Hematopoietic multipotent progenitor cell treated with erythropoietin and hydrocortisone succinate and interleukin-3 and kit ligand, for 6 days (in vitro differentiated cells): ENCODE measurements at regions not wholly inside any gene's neighbourhood (a gene's known extent, or its start where the extent isn't known, plus 50 kb on each side); places are given as distances from the start of the nearest gene placed in this dataset.
A peak's percentile ranks its signal among the peaks of the same experiment; 100 is the strongest.

Experiments used
- DNase-seq: peaks from one replicate; pipeline ENCODE4 v3.0.0-alpha.2; 2015

GRCh38 chr3:168342946-168343850 is 247.5 kb upstream of the GOLIM4 start:
- no peak for DNase-seq

- no peak for DNase-seq
Measured at GRCh38 chr3:168341956-168342936, 246.5 kb upstream of the GOLIM4 start.

GRCh38 chr3:168341192-168341815 is 245.6 kb upstream of the GOLIM4 start:
- DNase-seq, result no peak

- DNase-seq, result no peak
Measured at GRCh38 chr3:168338161-168338560, 242.4 kb upstream of the GOLIM4 start.

- DNase-seq, result peak; percentile 32
Measured at GRCh38 chr3:168336276-168336675, 240.6 kb upstream of the GOLIM4 start.

GRCh38 chr3:168333410-168333935 is 237.7 kb upstream of the GOLIM4 start:
- DNase-seq, result no peak

- DNase-seq, result no peak
Measured at GRCh38 chr3:168331756-168332155, 236.0 kb upstream of the GOLIM4 start.

GRCh38 chr3:168330983-168331382 is 235.3 kb upstream of the GOLIM4 start:
- no peak for DNase-seq

- DNase-seq, result no peak
Measured at GRCh38 chr3:168327856-168328255, 232.1 kb upstream of the GOLIM4 start.

- DNase-seq, result no peak
Measured at GRCh38 chr3:168325684-168326083, 230.0 kb upstream of the GOLIM4 start.

- DNase-seq, result no peak
Measured at GRCh38 chr3:168322941-168323340, 227.2 kb upstream of the GOLIM4 start.

GRCh38 chr3:168314166-168314565 is 218.4 kb upstream of the GOLIM4 start:
- DNase-seq, result no peak

- no peak for DNase-seq
Measured at GRCh38 chr3:168312984-168313383, 217.3 kb upstream of the GOLIM4 start.

GRCh38 chr3:168307893-168308292 is 212.2 kb upstream of the GOLIM4 start:
- DNase-seq, result no peak

GRCh38 chr3:168295027-168295426 is 199.3 kb upstream of the GOLIM4 start:
- no peak for DNase-seq

- no peak for DNase-seq
Measured at GRCh38 chr3:168292296-168292695, 196.6 kb upstream of the GOLIM4 start.

GRCh38 chr3:168289471-168290008 is 193.8 kb upstream of the GOLIM4 start:
- DNase-seq, result no peak

GRCh38 chr3:168288511-168289401 is 193.0 kb upstream of the GOLIM4 start:
- no peak for DNase-seq

- DNase-seq, result no peak
Measured at GRCh38 chr3:168285506-168285905, 189.8 kb upstream of the GOLIM4 start.

- DNase-seq, result no peak
Measured at GRCh38 chr3:168284728-168285127, 189.0 kb upstream of the GOLIM4 start.

GRCh38 chr3:168275662-168276061 is 179.9 kb upstream of the GOLIM4 start:
- no peak for DNase-seq
